ENCODE measurements at regions not wholly inside any gene's neighbourhood (a gene's known extent, or its start where the extent isn't known, plus 50 kb on each side); places are given as distances from the start of the nearest gene placed in this dataset.

- TF ChIP-seq CTCF (IDR thresholded peaks at IDR 0.05; ENCODE audit: low read depth, low read length), result no peak
- no peak for TF ChIP-seq EZH2phosphoT487 (IDR thresholded peaks at IDR 0.05; ENCODE audit: low read depth)
Measured at GRCh38 chr3:84893211-84893610, 65.6 kb upstream of the CADM2 start.
